ENCODE measurements at regions not wholly inside any gene's neighbourhood (a gene's known extent, or its start where the extent isn't known, plus 50 kb on each side); places are given as distances from the start of the nearest gene placed in this dataset.

GRCh38 chr2:78416625-78417300 lies 608.7 kb upstream of the REG3G start:
- no TSS peak for BruUV-seq (replicated peaks)
- Mint-ChIP-seq H3K27ac (ENCODE audit: unreplicated experiment) (peak overlapping the region; percentile 45), H3K27me3 (ENCODE audit: insufficient read depth, unreplicated experiment) (no peaks in the 10 kb centered on the region), H3K36me3 (ENCODE audit: insufficient read depth, unreplicated experiment) (no peaks in the 10 kb centered on the region), H3K9me3 (ENCODE audit: unreplicated experiment) (no peaks in the 10 kb centered on the region), H3K4me3 (ENCODE audit: unreplicated experiment) (no peak overlapping the region), H3K4me1 (ENCODE audit: low read depth, unreplicated experiment) (peaks cover 21% of the 10 kb centered on the region)
- no peak for TF ChIP-seq CTCF (IDR thresholded peaks at IDR 0.05; ENCODE audit: insufficient read depth in 1 of 2, low read depth in 1 of 2, low read length in 1 of 2, severe bottlenecking in 1 of 2, unreplicated experiment in 1 of 2)
- intact Hi-C loops (cut with micrococcal nuclease; ENCODE audit: unreplicated experiment) = loop anchor here (5.0 kb wide), 1 partner anchor 126 kb away; no protein-coding TSS in a partner anchor
- H3K4me1 ChIP-seq = peaks cover 16% of the 10 kb centered on the region
- no peaks in the 10 kb centered on the region for H3K36me3 ChIP-seq (ENCODE audit: control insufficient read depth, insufficient read depth, low read length)
- POLR2A ChIA-PET = no interaction called here
- no peak for DNase-seq
- CTCF ChIA-PET = no interaction called here
- H3K4me3 ChIP-seq (ENCODE audit: low read depth, low read length) = no peak overlapping the region
- H3K27me3 ChIP-seq (replicated peaks; ENCODE audit: control insufficient read depth, insufficient read depth, low read length) = no peaks in the 10 kb centered on the region
- 0 out of 2 replicates have a peak, but pooled peaks cover 3% of the 10 kb centered on the region for H3K9me3 ChIP-seq

GRCh38 chr2:78417355-78417754 lies 608.1 kb upstream of the REG3G start:
- Histone ChIP-seq H3K9me3 (0 out of 2 replicates have a peak, but pooled peaks cover 3% of the 10 kb centered on the region), H3K27me3 (replicated peaks; ENCODE audit: control insufficient read depth, insufficient read depth, low read length) (no peaks in the 10 kb centered on the region), H3K36me3 (ENCODE audit: control insufficient read depth, insufficient read depth, low read length) (no peaks in the 10 kb centered on the region), H3K4me3 (ENCODE audit: low read depth, low read length) (no peak overlapping the region), H3K4me1 (peaks cover 16% of the 10 kb centered on the region)
- CTCF ChIA-PET = no interaction called here
- H3K27ac Mint-ChIP-seq (ENCODE audit: unreplicated experiment) = peak overlapping the region; percentile 45
- no peaks in the 10 kb centered on the region for H3K27me3 Mint-ChIP-seq (ENCODE audit: insufficient read depth, unreplicated experiment)
- no peak overlapping the region for H3K4me3 Mint-ChIP-seq (ENCODE audit: unreplicated experiment)
- no TSS peak for BruUV-seq (replicated peaks)
- peaks cover 21% of the 10 kb centered on the region for H3K4me1 Mint-ChIP-seq (ENCODE audit: low read depth, unreplicated experiment)
- intact Hi-C loops (cut with micrococcal nuclease; ENCODE audit: unreplicated experiment) = loop anchor here (5.0 kb wide), 1 partner anchor 125 kb away; no protein-coding TSS in a partner anchor
- POLR2A ChIA-PET = no interaction called here
- no peak for TF ChIP-seq CTCF (IDR thresholded peaks at IDR 0.05; ENCODE audit: insufficient read depth in 1 of 2, low read depth in 1 of 2, low read length in 1 of 2, severe bottlenecking in 1 of 2, unreplicated experiment in 1 of 2)
- no peaks in the 10 kb centered on the region for H3K36me3 Mint-ChIP-seq (ENCODE audit: insufficient read depth, unreplicated experiment)
- DNase-seq = no peak
- no peaks in the 10 kb centered on the region for H3K9me3 Mint-ChIP-seq (ENCODE audit: unreplicated experiment)

- POLR2A ChIA-PET = no interaction called here
- Histone ChIP-seq H3K4me1 (peaks cover 16% of the 10 kb centered on the region), H3K36me3 (ENCODE audit: control insufficient read depth, insufficient read depth, low read length) (no peaks in the 10 kb centered on the region), H3K27me3 (replicated peaks; ENCODE audit: control insufficient read depth, insufficient read depth, low read length) (no peaks in the 10 kb centered on the region), H3K4me3 (ENCODE audit: low read depth, low read length) (no peak overlapping the region), H3K9me3 (0 out of 2 replicates have a peak, but pooled peaks cover 3% of the 10 kb centered on the region)
- Mint-ChIP-seq H3K36me3 (ENCODE audit: insufficient read depth, unreplicated experiment) (no peaks in the 10 kb centered on the region), H3K9me3 (ENCODE audit: unreplicated experiment) (no peaks in the 10 kb centered on the region), H3K27me3 (ENCODE audit: insufficient read depth, unreplicated experiment) (no peaks in the 10 kb centered on the region), H3K4me1 (ENCODE audit: low read depth, unreplicated experiment) (peaks cover 21% of the 10 kb centered on the region), H3K4me3 (ENCODE audit: unreplicated experiment) (no peak overlapping the region), H3K27ac (ENCODE audit: unreplicated experiment) (no peak overlapping the region)
- CTCF ChIA-PET = no interaction called here
- no peak for DNase-seq
- no TSS peak for BruUV-seq (replicated peaks)
- no peak for TF ChIP-seq CTCF (IDR thresholded peaks at IDR 0.05; ENCODE audit: insufficient read depth in 1 of 2, low read depth in 1 of 2, low read length in 1 of 2, severe bottlenecking in 1 of 2, unreplicated experiment in 1 of 2)
- intact Hi-C loops (cut with micrococcal nuclease; ENCODE audit: unreplicated experiment) = loop anchor here (5.0 kb wide), 1 partner anchor 124 kb away; no protein-coding TSS in a partner anchor
Measured at GRCh38 chr2:78418021-78418420, 607.5 kb upstream of the REG3G start.
